Fibroblast of lung (primary cell): ENCODE measurements at regions not wholly inside any gene's neighbourhood (a gene's known extent, or its start where the extent isn't known, plus 50 kb on each side); places are given as distances from the start of the nearest gene placed in this dataset.
"Not testable (repeated sequence)": the region's sequence is repeated elsewhere in the genome, so short reads cannot be mapped to it uniquely, and the experiment has no call there.

ENCODE experiments used
- DNase-seq, 2 donors: peaks; one replicate each; pipeline versions ENCODE4 v3.0.0 to v3.0.0-alpha.2; 2010; ENCODE audit warnings: low read depth in 2 of 2
- H2AFZ ChIP-seq: 2 replicates; pipeline ENCODE4 v1.5.1; 2012; ENCODE audit warnings: low read length, control low read depth, inconsistent platforms
- H3K27ac ChIP-seq: 2 replicates; pipeline ENCODE4 v1.5.1; 2011; ENCODE audit warnings: low read length, control low read depth; ENCODE audit not compliant: insufficient read depth
- H3K27me3 ChIP-seq: 2 replicates; pipeline ENCODE4 v1.5.1; 2011; ENCODE audit warnings: mild to moderate bottlenecking, low read length; ENCODE audit not compliant: control insufficient read depth, insufficient read depth
- H3K36me3 ChIP-seq: 2 replicates; pipeline ENCODE4 v1.5.1; 2011; ENCODE audit warnings: low read length; ENCODE audit not compliant: control insufficient read depth, insufficient read depth
- H3K4me1 ChIP-seq: 2 replicates; pipeline ENCODE4 v1.5.1; 2011; ENCODE audit warnings: low read length; ENCODE audit not compliant: control insufficient read depth, insufficient read depth; ENCODE audit errors: extremely low read depth
- H3K4me2 ChIP-seq: 2 replicates; pipeline ENCODE4 v1.5.1; 2011; ENCODE audit warnings: low read length, control low read depth; ENCODE audit not compliant: insufficient read depth; ENCODE audit errors: extremely low read depth
- H3K4me3 ChIP-seq, 4 experiments: fragments of 200-600 bp in 1 of 4; sonication (generic) in 1 of 4; replicated peaks in 1 of 4; 2 replicates each; pipeline ENCODE4 v1.5.1; 2011 to 2016; ENCODE audit warnings: low read length in 4 of 4, low read depth in 3 of 4, mild to moderate bottlenecking in 3 of 4, control low read depth in 2 of 4, inconsistent platforms in 1 of 4, mixed read lengths in 1 of 4; ENCODE audit not compliant: insufficient read depth in 1 of 4; ENCODE audit errors: control extremely low read depth in 1 of 4
- H3K79me2 ChIP-seq: 2 replicates; pipeline ENCODE4 v1.5.1; 2012; ENCODE audit warnings: mild to moderate bottlenecking, low read length, inconsistent platforms; ENCODE audit not compliant: control insufficient read depth, insufficient read depth
- H3K9ac ChIP-seq: 2 replicates; pipeline ENCODE4 v1.5.1; 2011; ENCODE audit warnings: mild to moderate bottlenecking, low read length, control low read depth; ENCODE audit not compliant: insufficient read depth
- H3K9me3 ChIP-seq: 2 replicates; pipeline ENCODE4 v1.5.1; 2012; ENCODE audit warnings: low read depth, low read length; ENCODE audit not compliant: control insufficient read depth, insufficient read depth
- H4K20me1 ChIP-seq: 2 replicates; pipeline ENCODE4 v1.5.1; 2011; ENCODE audit warnings: low read length; ENCODE audit not compliant: control insufficient read depth, insufficient read depth; ENCODE audit errors: extremely low read depth
- EZH2 ChIP-seq: IDR thresholded peaks from 2 replicates; pipeline ENCODE4 v1.5.1; 2012; ENCODE audit warnings: low read length, control low read depth, mild to moderate bottlenecking; ENCODE audit errors: missing control alignments
- TF ChIP-seq, protein P1 (sequence below), 2 donors: IDR thresholded peaks in 1 of 2; conservative IDR thresholded peaks in 1 of 2; 1 replicate in 1 of 2; 2 replicates in 1 of 2; pipeline ENCODE4 v1.5.1; 2011 to 2012; ENCODE audit warnings: low read length in 2 of 2, control low read depth in 1 of 2, inconsistent platforms in 1 of 2, low read depth in 1 of 2, mild to moderate bottlenecking in 1 of 2

DNA sequence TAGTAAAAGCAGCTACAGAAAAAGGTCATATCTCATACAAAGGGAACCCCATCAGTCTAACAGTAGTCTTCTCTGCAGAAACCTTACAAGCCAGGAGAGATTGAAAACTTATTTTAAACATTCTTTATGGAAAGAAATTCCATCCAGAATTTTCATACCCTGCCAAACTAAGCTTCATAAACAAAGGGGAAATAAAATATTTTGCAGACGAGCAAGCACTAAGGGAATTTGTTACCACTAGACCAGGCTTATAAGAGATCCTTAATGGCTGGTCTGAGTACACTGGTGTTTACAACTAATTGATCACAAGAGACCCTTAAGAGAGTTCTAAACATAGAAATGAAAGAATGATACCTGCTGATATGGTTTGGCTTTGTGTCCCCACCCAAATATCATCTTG lies 128.6 kb upstream of the TNFSF11 start:
- TF ChIP-seq, protein P1, sequence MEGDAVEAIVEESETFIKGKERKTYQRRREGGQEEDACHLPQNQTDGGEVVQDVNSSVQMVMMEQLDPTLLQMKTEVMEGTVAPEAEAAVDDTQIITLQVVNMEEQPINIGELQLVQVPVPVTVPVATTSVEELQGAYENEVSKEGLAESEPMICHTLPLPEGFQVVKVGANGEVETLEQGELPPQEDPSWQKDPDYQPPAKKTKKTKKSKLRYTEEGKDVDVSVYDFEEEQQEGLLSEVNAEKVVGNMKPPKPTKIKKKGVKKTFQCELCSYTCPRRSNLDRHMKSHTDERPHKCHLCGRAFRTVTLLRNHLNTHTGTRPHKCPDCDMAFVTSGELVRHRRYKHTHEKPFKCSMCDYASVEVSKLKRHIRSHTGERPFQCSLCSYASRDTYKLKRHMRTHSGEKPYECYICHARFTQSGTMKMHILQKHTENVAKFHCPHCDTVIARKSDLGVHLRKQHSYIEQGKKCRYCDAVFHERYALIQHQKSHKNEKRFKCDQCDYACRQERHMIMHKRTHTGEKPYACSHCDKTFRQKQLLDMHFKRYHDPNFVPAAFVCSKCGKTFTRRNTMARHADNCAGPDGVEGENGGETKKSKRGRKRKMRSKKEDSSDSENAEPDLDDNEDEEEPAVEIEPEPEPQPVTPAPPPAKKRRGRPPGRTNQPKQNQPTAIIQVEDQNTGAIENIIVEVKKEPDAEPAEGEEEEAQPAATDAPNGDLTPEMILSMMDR (conservative IDR thresholded peaks at IDR 0.05 in 1 of 2, IDR thresholded peaks at IDR 0.05 in 1 of 2; ENCODE audit: low read depth in 1 of 2, low read length in 2 of 2), result no peak
- no peak for TF ChIP-seq EZH2
- no peaks in the 10 kb centered on the region for H3K9me3 ChIP-seq
- H3K36me3 ChIP-seq, result no peaks in the 10 kb centered on the region
- no peak overlapping the region for H3K27ac ChIP-seq
- H3K4me3 ChIP-seq, result no peak overlapping the region
- no peaks in the 10 kb centered on the region for H3K27me3 ChIP-seq
- no peak overlapping the region for H2AFZ ChIP-seq
- no peaks in the 10 kb centered on the region for H3K79me2 ChIP-seq
- DNase-seq, result no peak
- no peaks in the 10 kb centered on the region for H3K4me1 ChIP-seq
- H3K9ac ChIP-seq, result no peak overlapping the region
- H4K20me1 ChIP-seq, result no peaks in the 10 kb centered on the region
- H3K4me2 ChIP-seq, result no peak overlapping the region

DNA sequence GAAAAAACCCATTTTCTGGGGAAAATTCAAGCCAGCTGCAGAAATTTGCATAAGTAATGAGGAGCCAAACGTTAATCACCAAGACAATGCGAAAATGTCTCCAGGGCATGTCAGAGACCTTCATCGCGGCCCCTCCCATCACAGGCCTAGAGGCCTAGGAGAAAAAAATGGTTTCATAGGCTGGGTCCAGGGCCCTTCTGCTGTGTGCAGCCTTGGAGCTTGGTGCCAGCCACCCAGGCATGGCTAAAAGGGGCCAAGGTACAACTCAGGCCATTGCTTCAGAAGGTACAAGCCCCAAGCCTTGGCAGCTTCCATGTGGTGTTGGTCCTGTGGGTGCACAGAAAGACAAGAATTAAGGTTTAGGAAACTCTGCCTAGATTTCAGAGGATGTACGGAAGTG lies 127.4 kb upstream of the TNFSF11 start:
- H3K4me3 ChIP-seq, H3K9me3 ChIP-seq, H3K27me3 ChIP-seq, H3K4me2 ChIP-seq, H3K9ac ChIP-seq, H3K79me2 ChIP-seq, H2AFZ ChIP-seq, H3K36me3 ChIP-seq, H3K27ac ChIP-seq, H4K20me1 ChIP-seq, H3K4me1 ChIP-seq, DNase-seq: not testable (repeated sequence)

DNA sequence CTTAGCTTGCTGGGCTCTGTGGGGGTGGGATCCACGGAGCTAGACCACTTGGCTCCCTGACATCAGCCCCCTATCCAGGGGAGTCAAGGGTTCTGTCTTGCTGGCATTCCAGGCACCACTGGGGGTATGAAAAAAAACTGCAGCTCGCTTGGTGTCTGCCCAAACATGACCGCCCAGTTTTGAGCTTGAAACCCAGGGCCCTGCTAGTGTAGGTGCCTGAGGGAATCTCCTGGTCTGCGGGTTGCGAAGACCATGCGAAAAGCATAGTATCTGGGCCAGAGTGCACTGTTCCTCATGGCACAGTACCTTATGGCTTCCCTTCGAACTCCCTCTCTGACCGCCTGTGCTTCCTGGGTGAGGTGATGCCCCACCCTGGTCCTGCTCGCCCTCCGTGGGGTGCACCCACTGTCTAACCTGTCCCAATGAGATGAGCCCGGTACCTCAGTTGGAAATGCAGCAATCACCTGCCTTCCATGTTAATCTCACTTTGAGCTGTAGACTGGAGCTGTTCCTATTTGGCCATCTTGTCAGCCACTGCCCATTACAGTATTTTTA lies 120.8 kb upstream of the TNFSF11 start:
- no peaks in the 10 kb centered on the region for H3K27me3 ChIP-seq
- no peak overlapping the region for H3K9ac ChIP-seq
- H3K79me2 ChIP-seq, result no peaks in the 10 kb centered on the region
- no peaks in the 10 kb centered on the region for H4K20me1 ChIP-seq
- H3K4me3 ChIP-seq, result no peak overlapping the region
- H2AFZ ChIP-seq, result no peak overlapping the region
- H3K4me1 ChIP-seq, result no peaks in the 10 kb centered on the region
- H3K9me3 ChIP-seq, result no peaks in the 10 kb centered on the region
- no peak for DNase-seq
- H3K36me3 ChIP-seq, result no peaks in the 10 kb centered on the region
- no peak for TF ChIP-seq EZH2
- TF ChIP-seq, protein P1 (conservative IDR thresholded peaks at IDR 0.05 in 1 of 2, IDR thresholded peaks at IDR 0.05 in 1 of 2; ENCODE audit: low read depth in 1 of 2, low read length in 2 of 2), result no peak
- no peak overlapping the region for H3K27ac ChIP-seq
- H3K4me2 ChIP-seq, result no peak overlapping the region
